A549 (cell line): ENCODE measurements at regions not wholly inside any gene's neighbourhood (a gene's known extent, or its start where the extent isn't known, plus 50 kb on each side); places are given as distances from the start of the nearest gene placed in this dataset.

Experiments used
- ATAC-seq, 2 experiments: fragments of 200-7000 bp in 1 of 2; fragments of >200 bp in 1 of 2; cut with Nextera tagmentation in 1 of 2; cut with Tn5 transposase in 1 of 2; 3 replicates each; pipeline versions ENCODE4 v1.8.0 to v1.9.1; 2018 to 2020; ENCODE audit warnings: mild to moderate bottlenecking in 1 of 2, moderate library complexity in 1 of 2
- CTCF ChIA-PET: fragments of 300-600 bp; sonication (Branson Sonifier 250); formaldehyde crosslinking; extraction: SDS; loops from one replicate; lab custom pipeline; 2021; ENCODE audit warnings: antibody characterized with exemption, inconsistent platforms; lab: Yijun Ruan, JAX
- POLR2A ChIA-PET: fragments of 350-600 bp; formaldehyde crosslinking; extraction: SDS; loops from one replicate; lab custom pipeline; 2021; ENCODE audit warnings: antibody characterized with exemption, inconsistent platforms; lab: Yijun Ruan, JAX
- DNase-seq, 2 experiments: peaks; one replicate each; pipeline versions ENCODE4 v3.0.0 to v3.0.0-alpha.2; 2011 to 2016; ENCODE audit warnings: low read depth in 1 of 2, low spot score in 1 of 2
- FAIRE-seq: peaks from 2 replicates; lab custom pipeline; 2011; peaks lifted over from hg19 to GRCh38; lab: Jason Lieb, UNC
- H3K27ac ChIP-seq, 2 experiments: fragments of >200 bp; sonication (Bioruptor Twin); formaldehyde crosslinking; 3 replicates each; pipeline ENCODE4 v1.5.1; 2016 to 2017
- H3K4me1 ChIP-seq: fragments of >200 bp; sonication (Bioruptor Twin); formaldehyde crosslinking; 3 replicates; pipeline ENCODE4 v1.6.1; 2016
- H3K4me2 ChIP-seq: fragments of >200 bp; sonication (Bioruptor Twin); formaldehyde crosslinking; 3 replicates; pipeline ENCODE4 v1.6.1; 2016
- H3K4me3 ChIP-seq: fragments of >200 bp; sonication (Bioruptor Twin); formaldehyde crosslinking; 3 replicates; pipeline ENCODE4 v1.5.1; 2016
- H3K9me3 ChIP-seq: fragments of >200 bp; sonication (Bioruptor Twin); formaldehyde crosslinking; 3 replicates; pipeline ENCODE4 v1.6.1; 2016
- BCL3 ChIP-seq: fragments of >200 bp; sonication (Bioruptor Twin); formaldehyde crosslinking; IDR thresholded peaks from 3 replicates; pipeline ENCODE4 v1.6.1; 2016
- BHLHE40 ChIP-seq: IDR thresholded peaks from 2 replicates; pipeline ENCODE4 v1.6.1; 2012; ENCODE audit warnings: low read depth, low read length, inconsistent platforms
- CEBPB ChIP-seq, 2 experiments: fragments of >200 bp in 1 of 2; sonication (Bioruptor Twin) in 1 of 2; formaldehyde crosslinking in 1 of 2; IDR thresholded peaks; 2 replicates each; pipeline ENCODE4 v1.6.1; 2012 to 2016
- CHD2 ChIP-seq: fragments of 150-350 bp; IDR thresholded peaks from 2 replicates; pipeline ENCODE4 v1.6.1; 2014; ENCODE audit warnings: low read length; ENCODE audit not compliant: partially characterized antibody
- EP300 ChIP-seq, 2 experiments: fragments of >200 bp; sonication (Bioruptor Twin); formaldehyde crosslinking; IDR thresholded peaks; 2 replicates in 1 of 2; 3 replicates in 1 of 2; pipeline ENCODE4 v1.6.1; 2016 to 2017
- ESRRA ChIP-seq: fragments of 150-350 bp; IDR thresholded peaks from 2 replicates; pipeline ENCODE4 v1.6.1; 2014; ENCODE audit warnings: mild to moderate bottlenecking, low read length, borderline replicate concordance
- FOSL2 ChIP-seq, 2 experiments: fragments of 450-650 bp in 1 of 2; fragments of >200 bp in 1 of 2; sonication (Bioruptor Twin) in 1 of 2; formaldehyde crosslinking; IDR thresholded peaks; 2 replicates each; pipeline versions ENCODE4 v1.5.0 to v1.6.1; 2016 to 2020; ENCODE audit warnings: mild to moderate bottlenecking in 1 of 2, moderate library complexity in 1 of 2
- FOXS1 ChIP-seq: fragments of 250-450 bp; sonication (Bioruptor Pico); IDR thresholded peaks from 2 replicates; pipeline ENCODE4 v1.5.0; 2020; ENCODE audit warnings: mild to moderate bottlenecking, moderate library complexity
- GATA3 ChIP-seq: IDR thresholded peaks from 2 replicates; pipeline ENCODE4 v1.6.1; 2012; ENCODE audit warnings: borderline replicate concordance
- HDAC2 ChIP-seq: fragments of 200-600 bp; sonication (generic); IDR thresholded peaks from 2 replicates; pipeline ENCODE4 v1.6.1; 2016
- HES2 ChIP-seq: fragments of >200 bp; sonication (Bioruptor Twin); formaldehyde crosslinking; IDR thresholded peaks from 2 replicates; pipeline ENCODE4 v1.6.1; 2016
- HMGXB4 ChIP-seq: fragments of 250-450 bp; sonication (Bioruptor Pico); IDR thresholded peaks from 2 replicates; pipeline ENCODE4 v1.5.0; 2021; ENCODE audit warnings: mild to moderate bottlenecking, moderate library complexity, borderline replicate concordance
- HOXB5 ChIP-seq: fragments of 250-450 bp; sonication (Bioruptor Pico); IDR thresholded peaks from 2 replicates; pipeline ENCODE4 v1.5.0; 2020; ENCODE audit warnings: mild to moderate bottlenecking, moderate library complexity
- JUN ChIP-seq, 2 experiments: fragments of >200 bp; sonication (Bioruptor Twin); formaldehyde crosslinking; IDR thresholded peaks; 2 replicates in 1 of 2; 3 replicates in 1 of 2; pipeline ENCODE4 v1.6.1; 2016 to 2017
- JUNB ChIP-seq: fragments of >200 bp; sonication (Bioruptor Twin); formaldehyde crosslinking; IDR thresholded peaks from 2 replicates; pipeline ENCODE4 v1.6.1; 2016
- KDM1A ChIP-seq: fragments of 200-600 bp; sonication (generic); IDR thresholded peaks from 2 replicates; pipeline ENCODE4 v1.6.1; 2016; ENCODE audit warnings: low read depth, mild to moderate bottlenecking
- MAFK ChIP-seq: fragments of 450-650 bp; IDR thresholded peaks from 2 replicates; pipeline ENCODE4 v1.6.1; 2014; ENCODE audit not compliant: partially characterized antibody
- MAZ ChIP-seq: fragments of 150-350 bp; IDR thresholded peaks from 2 replicates; pipeline ENCODE4 v1.6.1; 2014; ENCODE audit warnings: antibody characterized with exemption, low read depth, low read length, borderline replicate concordance
- NFE2L2 ChIP-seq: fragments of 150-350 bp; conservative IDR thresholded peaks from 2 replicates; pipeline ENCODE4 v1.6.1; 2014; ENCODE audit warnings: low read length
- NPAS2 ChIP-seq: fragments of 250-450 bp; sonication (Bioruptor Pico); IDR thresholded peaks from 2 replicates; pipeline ENCODE4 v1.8.0; 2022; ENCODE audit warnings: mild to moderate bottlenecking, moderate library complexity, borderline replicate concordance
- PBX3 ChIP-seq: IDR thresholded peaks from 2 replicates; pipeline ENCODE4 v1.6.1; 2012
- POLR2AphosphoS2 ChIP-seq: conservative IDR thresholded peaks from 2 replicates; pipeline ENCODE4 v1.6.1; 2012; ENCODE audit warnings: low read length, improper control_type of control experiment, inconsistent platforms
- RAD21 ChIP-seq, 2 experiments: fragments of >200 bp in 1 of 2; sonication (Bioruptor Twin) in 1 of 2; formaldehyde crosslinking in 1 of 2; IDR thresholded peaks in 1 of 2; conservative IDR thresholded peaks in 1 of 2; 2 replicates in 1 of 2; 3 replicates in 1 of 2; pipeline ENCODE4 v1.6.1; 2012 to 2018; ENCODE audit warnings: inconsistent platforms in 1 of 2
- RARB ChIP-seq: fragments of 250-450 bp; sonication (Bioruptor Pico); IDR thresholded peaks from 2 replicates; pipeline ENCODE4 v1.8.0; 2021; ENCODE audit warnings: mild to moderate bottlenecking, moderate library complexity
- RCOR1 ChIP-seq: fragments of 150-350 bp; IDR thresholded peaks from 2 replicates; pipeline ENCODE4 v1.6.1; 2014; ENCODE audit warnings: antibody characterized with exemption, low read length, low read depth
- SMC3 ChIP-seq: fragments of >200 bp; sonication (Bioruptor Twin); formaldehyde crosslinking; IDR thresholded peaks from 3 replicates; pipeline ENCODE4 v1.6.1; 2018; ENCODE audit warnings: inconsistent platforms
- SREBF2 ChIP-seq: fragments of 450-650 bp; IDR thresholded peaks from 2 replicates; pipeline ENCODE4 v1.6.1; 2014; ENCODE audit warnings: mild to moderate bottlenecking, moderate library complexity
- TFCP2L1 ChIP-seq: fragments of 250-450 bp; sonication (Bioruptor Pico); IDR thresholded peaks from 2 replicates; pipeline ENCODE4 v1.5.0; 2021; ENCODE audit warnings: mild to moderate bottlenecking
- TP53 ChIP-seq: fragments of 250-450 bp; sonication (Bioruptor Pico); IDR thresholded peaks from 2 replicates; pipeline ENCODE4 v1.5.0; 2021; ENCODE audit warnings: mild to moderate bottlenecking, moderate library complexity
- WGBS: methylation state at CpG from one replicate; pipeline ENCODE4 v1.1.6; 2017; ENCODE audit errors: missing lambda C conversion rate; 5-methylcytosine and 5-hydroxymethylcytosine counted together

- TF ChIP-seq NPAS2 (CRISPR knock-in tag) = no peak
- no peak for TF ChIP-seq GATA3
- TF ChIP-seq KDM1A = no peak
- TF ChIP-seq JUNB = no peak
- no peak for TF ChIP-seq SREBF2
- no peak for TF ChIP-seq HES2
- TF ChIP-seq SMC3 = no peak
- no peak for TF ChIP-seq RARB (CRISPR knock-in tag)
- TF ChIP-seq BHLHE40 = no peak
- no peak for TF ChIP-seq POLR2AphosphoS2
- TF ChIP-seq, all 56 proteins: peak for 0
Measured at GRCh38 chr6:139747154-139747553, 372.7 kb upstream of the CITED2 start (continued).

GRCh38 chr6:139744891-139745290 is 370.4 kb upstream of the CITED2 start:
- peak overlapping the region; percentile 67 to 78; a peak in 3 of 6 replicates for H3K27ac ChIP-seq
- ChIA-PET POLR2A (no interaction called here), CTCF (no interaction called here)
- no peak overlapping the region for H3K4me3 ChIP-seq
- TF ChIP-seq HDAC2 = no peak
- TF ChIP-seq FOSL2 (IDR thresholded peaks at IDR 0.05) = no peak
- TF ChIP-seq FOSL2 (CRISPR knock-in tag; IDR thresholded peaks at IDR 0.05) = no peak
- no peak for TF ChIP-seq HOXB5 (CRISPR knock-in tag)
- TF ChIP-seq RCOR1 = no peak
- no peak for TF ChIP-seq FOXS1 (CRISPR knock-in tag)
- TF ChIP-seq ESRRA = no peak
- no peak for TF ChIP-seq HMGXB4
- TF ChIP-seq CEBPB (IDR thresholded peaks at IDR 0.05) = no peak
- ATAC-seq (no peak), DNase-seq (no peak), FAIRE-seq (no peak)
- H3K9me3 ChIP-seq = no peaks in the 10 kb centered on the region
- H3K4me1 ChIP-seq = peaks cover 35% of the 10 kb centered on the region
- WGBS = 85% methylated on average over 4 of the region's 4 CpGs
- no peak overlapping the region for H3K4me2 ChIP-seq

- ATAC-seq (peak; percentile 96 to 97), DNase-seq (peak; percentile 71 to 73), FAIRE-seq (no peak)
- POLR2A ChIA-PET = no interaction called here
- Histone ChIP-seq H3K4me3 (no peak overlapping the region), H3K4me1 (peaks cover 35% of the 10 kb centered on the region), H3K9me3 (no peaks in the 10 kb centered on the region), H3K4me2 (peak overlapping the region; percentile 68), H3K27ac (peak overlapping the region; percentile 67 to 78)
- CTCF ChIA-PET = interaction anchor here (1.4 kb wide), 1 partner anchor 12 kb away, joined by 4 read pairs; no protein-coding TSS in a partner anchor
- TF ChIP-seq RAD21 (conservative IDR thresholded peaks at IDR 0.05 in 1 of 2, IDR thresholded peaks at IDR 0.05 in 1 of 2) (0 out of 5 replicates have a peak, but pooled peaks of 1 of the 2 experiments have one; percentile 17), GATA3 (peak; percentile 76; the same call in 1 of the 2 replicates), JUN (IDR thresholded peaks at IDR 0.05) (peak; percentile 24 to 28; a peak in 1 of 5 replicates), JUNB (peak; percentile 82), NFE2L2 (0 out of 2 replicates have a peak, but pooled peaks have one; percentile 7), TFCP2L1 (no peak), PBX3 (no peak), MAFK (peak; percentile 95), FOSL2 (IDR thresholded peaks at IDR 0.05) (peak; percentile 75), FOSL2 (CRISPR knock-in tag; IDR thresholded peaks at IDR 0.05) (peak; percentile 90), EP300 (IDR thresholded peaks at IDR 0.05) (0 out of 5 replicates have a peak, but pooled peaks of 1 of the 2 experiments have one; percentile 35), MAZ (no peak), CHD2 (no peak), CEBPB (IDR thresholded peaks at IDR 0.05) (peak; percentile 72 to 95; a peak in 3 of 4 replicates), BCL3 (peak; percentile 77; the same call in 1 of the 3 replicates), HES2 (no peak), TP53 (CRISPR knock-in tag) (no peak)
- 53% methylated on average over 3 of the region's 3 CpGs for WGBS
Measured at GRCh38 chr6:139743664-139744437, 369.4 kb upstream of the CITED2 start.
